ENCODE measurements at regions not wholly inside any gene's neighbourhood (a gene's known extent, or its start where the extent isn't known, plus 50 kb on each side); places are given as distances from the start of the nearest gene placed in this dataset.

DNA sequence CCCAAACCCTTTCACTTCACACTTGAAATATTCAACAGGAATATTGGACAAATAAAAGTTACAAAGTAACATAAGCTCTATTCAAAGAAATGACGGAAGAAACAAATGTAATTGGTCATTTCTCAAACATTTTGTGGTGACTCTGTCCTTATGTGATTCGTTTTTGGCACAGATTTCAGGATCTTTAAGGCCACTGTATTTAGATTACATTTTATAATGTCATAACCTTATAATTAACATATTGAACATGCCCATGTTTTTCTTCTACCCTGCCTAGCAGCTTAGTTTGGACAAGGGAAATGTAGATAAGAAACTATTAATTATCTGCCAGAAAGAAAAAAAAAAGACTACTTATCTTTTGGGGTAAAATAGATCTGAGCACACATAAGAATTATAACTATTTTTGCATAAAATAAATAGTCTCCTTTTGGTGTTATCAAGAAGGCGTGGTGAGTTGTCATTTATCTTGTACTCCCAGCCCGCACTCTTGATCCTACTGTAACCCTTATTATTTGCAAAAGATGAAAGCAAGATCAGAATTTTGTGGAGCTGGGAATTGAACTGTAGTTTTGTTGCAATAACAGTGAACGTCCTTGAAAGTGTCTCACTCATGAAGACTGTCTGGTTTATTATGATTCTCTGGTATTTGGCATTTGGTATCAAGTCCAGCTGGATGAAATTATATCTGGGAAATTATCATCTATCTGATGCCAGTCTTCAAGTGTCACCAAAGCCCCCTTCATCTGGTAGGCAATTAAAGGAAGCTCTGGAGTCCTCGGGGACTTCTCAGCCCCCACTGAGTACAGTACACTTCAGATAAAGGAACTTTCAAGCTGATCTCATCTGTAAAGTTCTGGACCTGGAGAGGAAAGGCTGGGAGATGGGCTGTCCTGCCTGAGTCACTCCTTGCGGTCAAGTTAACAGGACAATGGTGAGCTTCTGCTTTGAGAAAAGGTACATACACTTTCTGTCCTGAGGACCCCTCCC, 175.7 kb upstream of the INHBA start:
- no peak for DNase-seq (ENCODE audit: low read depth in 2 of 2)

GRCh38 chr7:41877118-41877517, 174.2 kb upstream of the INHBA start:
- DNase-seq (ENCODE audit: low read depth in 2 of 2), result no peak

DNA sequence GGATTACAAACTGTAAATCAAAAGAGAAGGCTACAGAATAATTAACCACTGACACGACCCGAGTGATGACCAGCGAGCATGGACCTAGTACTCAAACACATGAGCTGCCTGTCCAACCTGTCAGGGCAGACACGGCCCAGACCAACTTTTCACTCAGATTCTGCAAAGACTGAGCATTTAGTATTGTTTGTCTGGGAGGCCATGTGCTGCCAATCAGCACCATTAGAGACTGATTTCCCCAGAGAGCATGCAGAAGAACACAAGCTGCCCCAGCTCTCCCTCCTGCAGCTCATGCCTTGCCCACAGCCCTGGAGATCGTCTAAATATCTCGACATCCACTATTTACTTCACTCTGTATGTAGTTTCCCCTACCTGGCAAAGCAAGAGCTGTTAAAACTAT, 172.6 kb upstream of the INHBA start:
- no peak for DNase-seq (ENCODE audit: low read depth in 2 of 2)

DNA sequence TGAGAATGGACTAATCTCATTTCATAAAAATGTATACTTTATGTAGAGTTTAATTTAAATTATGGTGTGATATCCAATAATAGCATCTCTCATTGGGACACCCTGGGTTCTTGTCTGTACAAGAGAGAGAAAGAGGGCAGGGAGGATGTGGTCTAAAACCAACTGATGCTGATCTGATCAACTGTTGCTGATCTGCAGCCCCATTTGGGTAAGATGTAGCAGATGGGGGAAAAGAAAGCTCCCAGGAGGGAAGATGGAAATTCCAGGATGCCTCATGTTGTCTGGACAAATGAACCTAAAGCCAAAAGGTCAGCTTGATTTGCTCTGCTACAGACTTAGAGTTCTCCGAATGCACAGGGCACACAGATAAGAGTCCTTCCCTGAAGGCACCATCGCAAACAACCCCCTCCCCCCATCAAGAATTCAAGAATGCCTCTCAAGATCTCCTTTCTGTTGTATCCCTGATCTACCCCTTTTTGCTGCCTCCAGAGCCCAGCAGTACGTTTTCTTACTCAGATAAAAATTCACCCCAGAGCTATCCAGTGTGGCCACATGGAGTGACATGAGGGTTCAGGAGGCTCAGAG, 171.4 kb upstream of the INHBA start:
- DNase-seq (ENCODE audit: low read depth in 2 of 2), result no peak

- DNase-seq (ENCODE audit: low read depth in 2 of 2), result no peak
These were observed 170.9 kb upstream of the INHBA start for GRCh38 chr7:41873741-41874140.

DNA sequence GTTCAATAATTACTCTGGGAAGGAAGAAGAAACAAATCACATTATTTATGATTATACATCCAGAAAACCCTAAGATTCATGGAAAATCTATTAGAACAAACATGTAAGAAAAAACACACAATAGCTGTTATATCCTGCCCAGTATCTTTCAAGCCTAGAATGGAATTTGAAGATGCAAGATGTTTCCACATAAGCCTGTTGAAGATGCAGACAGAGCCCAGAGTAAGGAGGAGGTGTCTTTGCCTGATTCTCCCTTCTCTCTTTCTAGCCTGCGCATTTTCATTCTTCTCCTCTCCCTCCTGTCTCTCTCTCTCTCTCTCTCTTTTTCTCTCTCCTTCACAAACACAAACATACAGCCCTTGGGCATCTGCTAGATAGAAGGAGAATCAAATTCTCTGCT, 170.1 kb upstream of the INHBA start:
- no peak for DNase-seq (ENCODE audit: low read depth in 2 of 2)

DNA sequence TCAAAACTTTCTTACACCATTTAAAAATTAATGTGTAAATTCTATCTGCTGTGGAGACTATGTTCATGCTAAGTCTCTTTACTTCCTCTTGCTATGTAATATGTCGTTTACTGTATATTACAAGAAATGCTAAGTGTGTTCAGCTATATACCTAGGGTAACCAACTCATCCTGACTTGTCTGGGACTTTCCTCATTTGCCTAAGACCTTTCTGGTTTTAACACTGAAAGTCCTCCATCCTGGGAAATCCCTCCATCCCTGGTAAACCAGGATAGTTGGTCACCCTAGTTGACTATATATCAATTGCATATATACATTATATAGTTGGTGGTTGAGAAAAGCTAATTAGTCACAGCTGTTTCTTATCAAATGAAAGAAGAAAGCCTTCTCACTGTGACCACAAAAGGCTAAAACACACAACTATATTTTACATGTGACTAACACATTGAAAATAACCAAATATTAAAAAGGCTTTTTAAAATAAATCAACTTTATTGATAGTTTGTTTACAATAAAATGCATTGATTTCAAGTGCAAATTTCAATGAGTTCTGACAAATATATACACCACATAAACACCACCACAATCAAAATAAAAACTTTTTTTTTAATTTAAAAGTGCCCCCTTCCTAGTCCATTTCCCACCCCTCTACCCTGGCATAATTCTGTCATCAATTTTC, 167.7 kb upstream of the INHBA start:
- no peak for DNase-seq (ENCODE audit: low read depth in 2 of 2)

DNA sequence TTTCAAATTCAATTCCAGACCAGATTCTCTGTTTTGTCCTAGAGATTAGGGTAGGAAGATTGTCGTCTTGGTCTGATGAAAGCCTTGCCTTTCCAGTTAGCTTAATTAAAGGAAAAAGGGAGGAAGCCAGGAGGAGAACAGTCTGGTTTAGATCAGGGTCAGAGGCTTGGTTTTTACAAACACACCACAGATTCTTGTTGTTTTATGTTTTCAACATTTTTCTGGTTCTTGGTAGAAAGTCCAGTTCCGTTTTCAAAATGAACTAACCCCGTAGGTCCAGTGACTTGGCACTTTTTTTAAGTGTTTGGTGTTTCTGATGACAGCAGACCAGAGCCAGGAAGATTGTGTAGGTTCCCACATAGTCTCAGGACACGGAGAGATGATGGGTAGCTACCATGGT, 167.1 kb upstream of the INHBA start:
- no peak for DNase-seq (ENCODE audit: low read depth in 2 of 2)

- no peak for DNase-seq (ENCODE audit: low read depth in 2 of 2)
These were observed 166.7 kb upstream of the INHBA start for GRCh38 chr7:41869596-41869995.

DNA sequence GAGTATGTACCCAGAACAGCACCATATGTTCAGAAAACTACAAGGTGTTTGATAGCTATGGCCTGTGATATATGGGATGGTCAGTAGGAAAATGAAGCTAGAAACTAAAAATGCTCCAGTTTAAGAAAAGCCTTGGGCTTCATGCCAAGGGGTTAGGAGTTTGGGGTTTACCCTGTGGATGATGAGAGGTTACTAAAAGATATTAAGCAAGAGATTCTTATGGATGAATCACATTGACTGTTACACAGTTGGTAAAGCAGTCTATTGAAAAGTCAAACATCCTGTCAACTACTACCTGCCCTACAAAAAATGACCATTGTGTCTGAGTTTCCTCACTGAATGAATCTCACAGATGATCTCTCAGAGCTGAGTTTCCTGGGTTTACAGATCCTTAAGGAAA, 166.2 kb upstream of the INHBA start:
- no peak for DNase-seq (ENCODE audit: low read depth in 2 of 2)

DNA sequence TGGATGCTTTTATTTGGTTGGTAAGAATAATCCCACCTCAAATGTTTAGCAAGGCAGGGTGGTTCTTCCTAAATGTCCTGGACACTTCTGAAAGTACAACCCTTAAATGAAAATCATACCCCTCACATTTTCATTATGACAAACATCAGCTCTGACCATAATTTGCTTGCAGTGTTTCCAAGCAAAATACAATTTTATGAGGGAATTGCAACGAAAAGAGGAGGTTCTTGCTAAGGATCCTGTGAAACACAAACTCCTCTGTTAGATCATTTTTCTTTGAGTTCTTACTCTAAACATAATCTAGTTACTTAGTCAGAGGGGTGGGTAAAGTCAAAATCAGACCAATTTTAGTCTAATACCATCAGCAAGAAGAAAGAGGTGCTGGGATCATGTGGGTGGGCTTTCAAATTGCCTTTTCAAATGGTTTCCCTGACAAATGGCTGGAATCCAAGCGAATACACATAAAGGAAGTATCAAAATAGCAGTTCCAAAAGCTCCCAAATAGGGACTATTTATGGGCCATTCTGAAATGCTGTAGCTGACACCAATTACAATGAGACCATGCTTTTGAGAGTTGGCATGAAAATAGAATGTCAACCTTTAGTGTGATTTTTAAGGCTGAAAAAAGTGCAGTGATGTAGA, 164.9 kb upstream of the INHBA start:
- no peak for DNase-seq (ENCODE audit: low read depth in 2 of 2)

GRCh38 chr7:41862261-41862660, 159.4 kb upstream of the INHBA start:
- no peak for DNase-seq (ENCODE audit: low read depth in 2 of 2)

- DNase-seq (ENCODE audit: low read depth in 2 of 2), result no peak
These were observed 158.8 kb upstream of the INHBA start for GRCh38 chr7:41861642-41862041.

GRCh38 chr7:41858201-41858600, 155.3 kb upstream of the INHBA start:
- DNase-seq (ENCODE audit: low read depth in 2 of 2), result no peak

DNA sequence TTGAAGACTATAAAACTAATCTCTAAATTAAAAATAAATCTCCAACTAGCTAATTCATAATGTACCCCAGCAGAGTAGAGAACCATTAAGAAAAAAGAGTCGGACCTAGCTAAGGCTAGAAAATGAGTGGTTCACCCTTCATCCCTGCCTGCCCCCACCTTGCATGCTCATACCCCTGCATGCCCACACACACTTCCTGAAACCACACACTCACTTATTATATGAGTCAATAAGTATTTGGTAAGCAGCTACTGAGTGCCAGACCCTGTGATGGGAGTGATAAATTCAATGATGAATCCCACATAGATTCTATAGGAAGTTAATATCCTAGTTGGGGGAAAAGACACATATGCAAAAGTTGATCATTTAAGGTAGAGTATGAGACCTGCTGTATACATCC, 152.9 kb upstream of the INHBA start:
- no peak for DNase-seq (ENCODE audit: low read depth in 2 of 2)

- DNase-seq (ENCODE audit: low read depth in 2 of 2), result no peak
These were observed 144.7 kb upstream of the INHBA start for GRCh38 chr7:41847606-41848005.

DNA sequence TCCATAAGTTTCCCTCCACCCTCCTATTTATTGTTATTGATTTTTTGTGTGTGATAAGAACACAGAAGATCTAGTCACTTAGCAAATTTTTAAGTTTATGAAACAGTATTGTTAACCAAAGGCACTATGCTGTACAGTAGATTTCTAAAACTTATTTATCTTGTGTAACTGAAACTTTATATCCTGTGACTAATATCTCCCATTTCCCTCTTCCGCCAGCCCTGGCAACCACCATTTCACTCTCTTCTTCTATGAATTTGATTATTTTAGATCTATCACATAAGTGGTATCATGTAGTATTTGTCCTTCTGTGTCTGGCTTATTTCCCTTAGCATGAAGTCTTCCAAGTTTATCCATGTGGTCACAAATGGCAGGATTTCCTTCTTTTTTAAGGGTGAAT, 144.3 kb upstream of the INHBA start:
- no peak for DNase-seq (ENCODE audit: low read depth in 2 of 2)

DNA sequence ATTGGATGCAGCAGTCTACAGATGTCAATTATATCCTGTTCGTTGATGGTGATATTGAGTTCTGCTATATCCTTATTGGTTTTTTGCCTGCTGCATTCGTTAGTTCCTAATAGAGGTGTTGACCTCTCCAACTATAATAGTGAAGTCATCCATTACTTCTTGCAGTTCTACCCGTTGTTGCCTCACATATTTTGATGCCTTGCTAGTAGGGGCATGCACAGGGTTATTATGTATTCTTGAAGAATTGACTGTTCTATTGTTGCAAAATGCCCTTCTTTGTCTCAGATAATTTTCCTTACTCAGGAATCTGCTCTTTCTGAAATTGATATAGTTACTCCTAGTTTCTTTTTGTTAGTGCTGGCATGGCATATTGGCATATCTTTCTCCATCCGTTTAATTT, 140.1 kb upstream of the INHBA start:
- DNase-seq (ENCODE audit: low read depth in 2 of 2), result no peak

- no peak for DNase-seq (ENCODE audit: low read depth in 2 of 2)
These were observed 135.0 kb upstream of the INHBA start for GRCh38 chr7:41837916-41838315.

- DNase-seq (ENCODE audit: low read depth in 2 of 2), result no peak
These were observed 133.2 kb upstream of the INHBA start for GRCh38 chr7:41835976-41836530.

GRCh38 chr7:41834805-41835694, 132.2 kb upstream of the INHBA start:
- no peak for DNase-seq (ENCODE audit: low read depth in 2 of 2)

Data from stimulated activated CD8-positive, alpha-beta memory T cell treated with anti-CD3 and anti-CD28 coated beads, Interleukin-2, amount 100 ng/mL, for 1 hour (primary cell).